GM19455 (cell line): ENCODE measurements at regions not wholly inside any gene's neighbourhood (a gene's known extent, or its start where the extent isn't known, plus 50 kb on each side); places are given as distances from the start of the nearest gene placed in this dataset.
"Not testable (repeated sequence)": the region's sequence is repeated elsewhere in the genome, so short reads cannot be mapped to it uniquely, and the experiment has no call there.

ENCODE experiments used
- ATAC-seq: cut with Tn5 transposase; IDR thresholded peaks from one replicate; pipeline ENCODE4 v1.9.1; 2021; ENCODE audit not compliant: unreplicated experiment

- no peak for ATAC-seq
Measured at GRCh38 chr5:39633057-39633456, 208.3 kb upstream of the DAB2 start.

DNA sequence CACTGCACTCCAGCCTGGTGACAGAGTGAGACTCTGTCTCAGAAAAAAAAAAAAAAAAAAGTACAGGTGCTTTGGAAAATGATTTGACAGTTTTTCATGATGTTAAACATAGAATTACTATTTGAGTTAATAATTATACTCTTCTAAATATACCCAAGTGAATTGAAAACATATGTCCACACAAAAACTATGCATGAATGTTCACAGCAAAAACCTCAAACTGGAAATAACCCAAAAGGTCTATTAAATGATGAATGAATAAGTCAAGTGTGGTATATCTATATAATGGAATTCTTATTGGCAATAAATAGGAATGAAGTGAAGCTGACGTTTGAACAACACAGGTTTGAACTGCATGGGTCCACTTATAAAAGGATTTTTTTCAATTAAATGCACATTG is 207.2 kb upstream of the DAB2 start:
- ATAC-seq, result no peak

GRCh38 chr5:39629946-39630345 is 205.2 kb upstream of the DAB2 start:
- no peak for ATAC-seq

- no peak for ATAC-seq
Measured at GRCh38 chr5:39628348-39628747, 203.6 kb upstream of the DAB2 start.

DNA sequence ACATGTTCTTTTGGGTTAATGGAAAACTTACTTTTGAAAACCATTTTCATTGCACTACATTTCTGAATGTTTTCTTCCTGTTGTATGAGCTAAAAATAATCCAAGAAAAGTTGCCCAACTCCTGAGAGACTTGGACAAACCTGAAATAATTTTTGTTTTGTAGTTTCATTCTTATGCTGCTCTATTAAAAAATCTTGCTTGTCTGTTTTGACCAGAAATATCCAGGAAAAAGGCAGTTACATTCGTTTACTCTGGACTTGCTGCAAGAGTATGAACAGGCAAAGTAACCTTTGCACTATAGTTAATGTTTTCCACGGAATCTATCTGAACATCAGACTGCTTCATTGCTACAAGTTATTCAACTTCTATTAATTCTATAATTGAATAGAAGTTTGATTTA is 200.1 kb upstream of the DAB2 start:
- ATAC-seq, result no peak

GRCh38 chr5:39624268-39624886 is 199.6 kb upstream of the DAB2 start:
- no peak for ATAC-seq

- no peak for ATAC-seq
Measured at GRCh38 chr5:39623291-39623865, 198.6 kb upstream of the DAB2 start.

- no peak for ATAC-seq
Measured at GRCh38 chr5:39622281-39622680, 197.5 kb upstream of the DAB2 start.

DNA sequence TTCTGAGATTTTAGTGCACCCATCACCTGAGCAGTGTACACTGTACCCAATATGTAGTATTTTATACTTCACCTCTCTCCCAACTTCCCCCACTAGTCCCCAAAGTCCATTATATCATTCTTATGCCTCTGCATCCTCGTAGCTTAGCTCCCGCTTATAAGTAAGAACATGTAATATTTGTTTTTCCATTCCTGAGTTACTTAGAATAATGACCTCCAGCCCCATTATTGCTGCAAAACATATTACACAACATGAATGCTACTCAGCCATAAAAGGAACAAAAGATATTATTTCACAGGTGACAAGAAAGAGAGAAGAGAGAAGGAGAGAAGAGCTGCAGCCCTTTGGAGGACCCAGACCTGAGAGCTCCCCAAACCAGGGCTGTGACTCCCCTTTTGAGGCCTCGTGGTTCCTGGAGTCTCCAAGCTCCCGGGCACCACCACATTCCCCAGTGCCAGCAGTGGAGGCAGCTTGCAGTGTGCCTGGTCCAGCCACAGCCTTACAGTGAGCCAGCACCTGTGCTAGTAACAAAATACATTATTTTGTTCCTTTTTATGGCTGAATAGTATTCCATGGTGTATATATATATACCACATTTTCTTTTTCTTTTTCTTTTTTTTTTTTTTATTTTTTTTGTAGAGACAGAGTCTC is 194.5 kb upstream of the DAB2 start:
- ATAC-seq, result no peak

- ATAC-seq, result no peak
Measured at GRCh38 chr5:39618391-39618790, 193.6 kb upstream of the DAB2 start.

GRCh38 chr5:39616131-39616530 is 191.4 kb upstream of the DAB2 start:
- ATAC-seq, result no peak

- not testable (repeated sequence) for ATAC-seq
Measured at GRCh38 chr5:39611076-39611475, 186.3 kb upstream of the DAB2 start.

- ATAC-seq, result no peak
Measured at GRCh38 chr5:39608024-39608423, 183.2 kb upstream of the DAB2 start.

DNA sequence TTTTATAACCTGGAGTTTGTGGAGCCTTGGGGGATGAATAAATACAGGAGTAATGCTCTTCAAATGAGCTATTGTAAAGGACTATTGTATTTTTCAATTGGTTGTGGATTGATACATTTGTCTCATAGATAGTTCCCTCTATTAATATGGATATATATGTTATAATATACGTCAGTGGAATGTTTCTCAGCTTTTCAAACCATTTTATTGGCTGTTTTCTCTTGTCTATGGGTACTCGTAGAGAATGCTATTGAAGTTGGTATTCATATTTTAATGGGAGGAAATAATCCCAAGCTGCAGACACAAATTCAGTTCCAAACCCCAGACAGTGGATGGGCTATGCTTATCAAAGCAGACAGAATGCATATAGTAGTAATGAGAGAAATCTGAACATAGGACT is 181.8 kb upstream of the DAB2 start:
- no peak for ATAC-seq

- ATAC-seq, result no peak
Measured at GRCh38 chr5:39605588-39606575, 181.1 kb upstream of the DAB2 start.

DNA sequence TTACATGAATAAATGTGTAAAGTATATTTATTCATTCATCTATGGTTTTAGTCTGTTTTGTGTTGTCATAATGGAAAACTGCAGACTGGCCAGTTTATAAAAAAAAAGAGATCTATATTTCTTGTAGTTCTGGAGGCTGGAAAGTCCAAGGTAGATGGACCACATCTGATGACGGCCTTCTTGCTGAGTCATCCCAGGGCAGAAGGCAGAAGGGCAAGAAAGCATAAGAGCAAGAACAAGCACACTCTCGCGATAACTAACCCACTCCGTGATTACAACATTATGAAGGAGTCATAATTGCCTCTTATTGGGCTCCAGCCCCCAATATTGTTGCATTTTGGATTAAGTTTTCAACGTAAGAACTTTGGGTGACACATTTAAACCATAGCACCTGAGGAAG is 180.4 kb upstream of the DAB2 start:
- no peak for ATAC-seq

DNA sequence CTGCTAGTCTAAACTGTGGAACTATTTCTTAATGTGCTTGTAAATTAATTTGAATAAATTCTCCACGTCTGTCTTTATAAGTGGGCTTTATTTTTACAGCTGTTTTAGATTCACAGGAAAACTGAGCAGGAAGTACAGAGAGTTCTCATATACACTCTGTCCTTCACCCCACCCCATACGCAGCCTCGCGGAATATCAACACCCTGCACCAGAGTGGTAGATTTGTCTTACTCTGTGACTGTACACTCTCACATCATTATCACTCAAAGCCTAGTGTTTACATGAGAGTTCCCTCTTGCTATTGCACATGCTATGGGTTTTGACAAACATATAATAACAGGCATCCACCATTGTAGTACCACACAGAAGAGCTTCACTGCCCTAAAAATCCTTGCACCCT is 179.7 kb upstream of the DAB2 start:
- no peak for ATAC-seq

GRCh38 chr5:39599721-39600431 is 175.1 kb upstream of the DAB2 start:
- ATAC-seq, result no peak

DNA sequence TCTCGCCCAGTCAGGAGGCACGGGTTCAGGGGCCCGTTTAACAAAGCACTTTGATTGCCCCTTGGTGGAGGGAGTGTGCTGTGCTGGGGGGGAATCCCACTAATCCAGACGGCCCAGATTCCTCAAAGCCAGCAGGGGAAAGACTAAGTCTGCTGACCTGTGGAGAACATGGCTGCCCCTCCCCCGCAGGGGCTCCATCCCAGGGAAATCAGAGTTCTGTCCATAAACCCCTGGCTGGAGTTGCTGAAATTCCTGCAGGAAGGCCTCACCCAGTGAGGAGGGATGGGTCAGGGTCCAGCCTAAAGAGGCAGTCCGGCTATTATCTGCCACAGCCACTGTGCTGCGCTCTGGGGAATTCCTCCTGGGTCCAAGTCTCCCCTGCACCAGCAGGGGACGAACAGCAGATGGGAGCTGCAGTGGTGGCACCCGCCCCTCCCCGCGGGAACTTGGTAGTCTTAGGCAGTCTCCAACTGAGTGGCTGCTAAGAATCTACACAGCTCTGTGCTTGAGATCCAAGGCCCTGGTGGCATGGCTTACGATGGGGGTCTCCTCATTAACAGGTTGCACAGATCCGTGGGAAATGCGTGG is 174.0 kb upstream of the DAB2 start:
- no peak for ATAC-seq

DNA sequence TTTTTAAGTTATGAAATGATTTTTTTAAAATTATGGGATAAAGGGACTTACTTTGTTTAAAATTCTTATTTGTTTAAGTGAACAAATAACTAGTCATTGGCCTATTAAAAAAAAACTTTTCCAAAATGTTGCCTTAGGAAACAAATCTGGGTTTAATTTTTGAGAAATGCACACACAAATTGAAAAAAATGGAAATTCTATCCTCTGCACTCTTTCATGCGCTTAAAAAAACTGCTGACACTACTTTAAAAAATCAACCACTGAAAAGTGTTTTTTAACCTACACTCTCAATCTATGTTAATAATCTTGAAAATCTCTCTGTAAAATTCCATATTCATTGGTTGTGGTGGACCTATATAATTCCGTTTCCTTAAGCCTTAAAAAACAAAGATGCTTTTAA is 163.4 kb upstream of the DAB2 start:
- ATAC-seq, result no peak

DNA sequence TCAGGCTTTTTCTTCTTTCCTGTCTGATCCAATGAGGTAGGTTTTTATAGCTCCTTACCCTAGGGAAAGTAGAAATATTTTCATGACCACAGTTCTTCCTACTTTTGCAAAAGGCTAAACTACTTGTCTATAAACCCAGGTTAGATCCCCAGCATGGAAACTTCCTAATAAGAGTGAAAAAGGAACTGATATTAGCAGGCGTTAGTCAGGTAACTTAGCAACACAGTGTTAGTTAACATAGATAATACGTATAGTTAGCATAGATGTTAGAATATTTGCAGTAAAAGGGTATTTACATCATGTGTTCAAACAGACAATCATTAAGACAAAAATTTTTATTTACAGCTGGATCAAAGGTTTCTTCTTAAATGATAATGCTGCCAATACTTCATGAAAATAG is 162.9 kb upstream of the DAB2 start:
- ATAC-seq, result no peak
